MM.1S (cell line): ENCODE measurements at regions not wholly inside any gene's neighbourhood (a gene's known extent, or its start where the extent isn't known, plus 50 kb on each side); places are given as distances from the start of the nearest gene placed in this dataset.

ENCODE experiments used
- DNase-seq: peaks from one replicate; pipeline ENCODE4 v3.0.0-alpha.2; 2015
- H2AFZ ChIP-seq: fragments of 300-600 bp; sonication (generic); 2 replicates; pipeline ENCODE4 v1.6.0; 2016; ENCODE audit warnings: antibody characterized with exemption, low read length
- H3F3A ChIP-seq: fragments of 300-600 bp; sonication (generic); 2 replicates; pipeline ENCODE4 v1.6.1; 2016; ENCODE audit warnings: mild to moderate bottlenecking, antibody characterized with exemption, low read length, moderate library complexity, mixed read lengths; ENCODE audit not compliant: insufficient read depth
- H3K27ac ChIP-seq: fragments of 300-600 bp; sonication (generic); 2 replicates; pipeline ENCODE4 v1.5.1; 2016; ENCODE audit warnings: mild to moderate bottlenecking, low read length
- H3K27me3 ChIP-seq: fragments of 300-600 bp; sonication (generic); replicated peaks from 2 replicates; pipeline ENCODE4 v1.6.0; 2016; ENCODE audit warnings: low read length; ENCODE audit not compliant: insufficient read depth
- H3K36me3 ChIP-seq: fragments of 300-600 bp; sonication (generic); replicated peaks from 2 replicates; pipeline ENCODE4 v1.6.1; 2016; ENCODE audit warnings: mild to moderate bottlenecking, low read length, mixed read lengths; ENCODE audit not compliant: insufficient read depth
- H3K4me1 ChIP-seq: fragments of 300-600 bp; sonication (generic); 2 replicates; pipeline ENCODE4 v1.6.1; 2016; ENCODE audit warnings: low read length, mixed read lengths
- H3K4me2 ChIP-seq: fragments of 300-600 bp; sonication (generic); 2 replicates; pipeline ENCODE4 v1.6.0; 2016; ENCODE audit warnings: low read depth, low read length
- H3K4me3 ChIP-seq: fragments of 300-600 bp; sonication (generic); 2 replicates; pipeline ENCODE4 v1.5.1; 2016; ENCODE audit warnings: low read length, mixed read lengths
- H3K79me2 ChIP-seq: fragments of 300-600 bp; sonication (generic); 2 replicates; pipeline ENCODE4 v1.6.1; 2016; ENCODE audit warnings: mixed run types, low read length, mixed read lengths
- H3K9ac ChIP-seq: fragments of 300-600 bp; sonication (generic); 2 replicates; pipeline ENCODE4 v1.6.1; 2016; ENCODE audit warnings: low read length, mixed read lengths
- H3K9me2 ChIP-seq: fragments of 300-600 bp; sonication (generic); replicated peaks from 2 replicates; pipeline ENCODE4 v1.6.1; 2016; ENCODE audit warnings: mild to moderate bottlenecking, low read length, mixed read lengths; ENCODE audit not compliant: insufficient read depth
- H3K9me3 ChIP-seq: fragments of 300-600 bp; sonication (generic); replicated peaks from 2 replicates; pipeline ENCODE4 v1.6.1; 2016; ENCODE audit warnings: mild to moderate bottlenecking, low read length, mixed read lengths; ENCODE audit not compliant: insufficient read depth
- H4K20me1 ChIP-seq: fragments of 300-600 bp; sonication (generic); 2 replicates; pipeline ENCODE4 v1.6.1; 2016; ENCODE audit warnings: mild to moderate bottlenecking, low read length, moderate library complexity, mixed read lengths; ENCODE audit not compliant: insufficient read depth
- EZH2 ChIP-seq: fragments of 300-600 bp; sonication (generic); optimal IDR thresholded peaks from 2 replicates; pipeline ENCODE3; 2017; ENCODE audit warnings: low read depth, mild to moderate bottlenecking, antibody characterized with exemption, low read length, mixed read lengths
- EZH2phosphoT487 ChIP-seq: fragments of 300-600 bp; sonication (generic); IDR thresholded peaks from 2 replicates; pipeline ENCODE4 v1.6.1; 2018; ENCODE audit warnings: antibody characterized with exemption, low read length
- TF ChIP-seq, protein P1 (sequence below): fragments of 300-600 bp; sonication (generic); IDR thresholded peaks from 2 replicates; pipeline ENCODE4 v1.5.1; 2016; ENCODE audit warnings: antibody characterized with exemption, low read length, mixed read lengths

GRCh38 chr15:54812383-54812782, 384.4 kb downstream of the RSL24D1 start:
- H2AFZ ChIP-seq = no peak overlapping the region
- H3K9me2 ChIP-seq = no peaks in the 10 kb centered on the region
- TF ChIP-seq EZH2 = no peak
- TF ChIP-seq EZH2phosphoT487 = no peak
- TF ChIP-seq, protein P1, sequence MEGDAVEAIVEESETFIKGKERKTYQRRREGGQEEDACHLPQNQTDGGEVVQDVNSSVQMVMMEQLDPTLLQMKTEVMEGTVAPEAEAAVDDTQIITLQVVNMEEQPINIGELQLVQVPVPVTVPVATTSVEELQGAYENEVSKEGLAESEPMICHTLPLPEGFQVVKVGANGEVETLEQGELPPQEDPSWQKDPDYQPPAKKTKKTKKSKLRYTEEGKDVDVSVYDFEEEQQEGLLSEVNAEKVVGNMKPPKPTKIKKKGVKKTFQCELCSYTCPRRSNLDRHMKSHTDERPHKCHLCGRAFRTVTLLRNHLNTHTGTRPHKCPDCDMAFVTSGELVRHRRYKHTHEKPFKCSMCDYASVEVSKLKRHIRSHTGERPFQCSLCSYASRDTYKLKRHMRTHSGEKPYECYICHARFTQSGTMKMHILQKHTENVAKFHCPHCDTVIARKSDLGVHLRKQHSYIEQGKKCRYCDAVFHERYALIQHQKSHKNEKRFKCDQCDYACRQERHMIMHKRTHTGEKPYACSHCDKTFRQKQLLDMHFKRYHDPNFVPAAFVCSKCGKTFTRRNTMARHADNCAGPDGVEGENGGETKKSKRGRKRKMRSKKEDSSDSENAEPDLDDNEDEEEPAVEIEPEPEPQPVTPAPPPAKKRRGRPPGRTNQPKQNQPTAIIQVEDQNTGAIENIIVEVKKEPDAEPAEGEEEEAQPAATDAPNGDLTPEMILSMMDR = no peak
- H3K4me3 ChIP-seq = no peak overlapping the region
- DNase-seq = no peak
- no peak overlapping the region for H3K4me2 ChIP-seq
- no peaks in the 10 kb centered on the region for H3K9me3 ChIP-seq
- no peak overlapping the region for H3K27ac ChIP-seq
- no peaks in the 10 kb centered on the region for H3K27me3 ChIP-seq
- no peaks in the 10 kb centered on the region for H3K79me2 ChIP-seq
- no peaks in the 10 kb centered on the region for H3K36me3 ChIP-seq
- no peak overlapping the region for H3K9ac ChIP-seq
- no peaks in the 10 kb centered on the region for H3F3A ChIP-seq
- H3K4me1 ChIP-seq = no peaks in the 10 kb centered on the region
- H4K20me1 ChIP-seq = no peaks in the 10 kb centered on the region

- Histone ChIP-seq H3K9me3 (no peaks in the 10 kb centered on the region), H3K4me1 (no peaks in the 10 kb centered on the region), H3K9me2 (no peaks in the 10 kb centered on the region), H3K27me3 (no peaks in the 10 kb centered on the region), H2AFZ (no peak overlapping the region), H3K27ac (no peak overlapping the region), H3K4me2 (no peak overlapping the region), H4K20me1 (no peaks in the 10 kb centered on the region), H3F3A (no peaks in the 10 kb centered on the region), H3K9ac (no peak overlapping the region), H3K79me2 (no peaks in the 10 kb centered on the region), H3K36me3 (no peaks in the 10 kb centered on the region), H3K4me3 (no peak overlapping the region)
- no peak for DNase-seq
- TF ChIP-seq EZH2phosphoT487 (no peak), EZH2 (no peak)
- TF ChIP-seq, protein P1 = no peak
These were observed 386.2 kb downstream of the RSL24D1 start for GRCh38 chr15:54810496-54810895.

- Histone ChIP-seq H3K79me2 (no peaks in the 10 kb centered on the region), H3K4me3 (no peak overlapping the region), H4K20me1 (no peaks in the 10 kb centered on the region), H3K27me3 (no peaks in the 10 kb centered on the region), H3K9me3 (no peaks in the 10 kb centered on the region), H3K9me2 (no peaks in the 10 kb centered on the region), H3K9ac (no peak overlapping the region), H3K36me3 (no peaks in the 10 kb centered on the region), H3K4me1 (no peaks in the 10 kb centered on the region), H3F3A (no peaks in the 10 kb centered on the region), H2AFZ (no peak overlapping the region), H3K4me2 (no peak overlapping the region), H3K27ac (no peak overlapping the region)
- TF ChIP-seq, protein P1 = no peak
- TF ChIP-seq EZH2 (no peak), EZH2phosphoT487 (no peak)
- no peak for DNase-seq
These were observed 386.7 kb downstream of the RSL24D1 start for GRCh38 chr15:54810031-54810430.
